ENCODE measurements at regions not wholly inside any gene's neighbourhood (a gene's known extent, or its start where the extent isn't known, plus 50 kb on each side); places are given as distances from the start of the nearest gene placed in this dataset.

GRCh38 chr5:35561396-35561795 lies 56.3 kb upstream of the SPEF2 start:
- H3K36me3 Mint-ChIP-seq: peaks cover 0 to 35% (median 4%) of the 10 kb centered on the region in 5 donors

GRCh38 chr5:35557748-35558147 lies 59.9 kb upstream of the SPEF2 start:
- no peak overlapping the region for H3K27ac Mint-ChIP-seq
- Histone ChIP-seq H3K4me3 (ENCODE audit: low read length) (no peak overlapping the region), H3K36me3 (ENCODE audit: control insufficient read depth in 2 of 3, insufficient read depth in 3 of 3, low read length in 3 of 3) (no peaks in the 10 kb centered on the region), H3K27me3 (ENCODE audit: control insufficient read depth in 2 of 2, insufficient read depth in 2 of 2, low read length in 2 of 2) (no peaks in the 10 kb centered on the region), H3K27ac (ENCODE audit: low read depth, low read length) (no peak overlapping the region), H3K4me1 (ENCODE audit: control insufficient read depth in 2 of 2, insufficient read depth in 2 of 2, low read length in 2 of 2) (no peaks in the 10 kb centered on the region), H3K9me3 (ENCODE audit: control insufficient read depth in 2 of 3, low read length in 3 of 3) (peaks cover 0 to 14% (median 0%) of the 10 kb centered on the region in 3 experiments)
- no peak for DNase-seq
- peaks cover 14 to 57% (median 31%) of the 10 kb centered on the region in 11 donors for H3K9me3 Mint-ChIP-seq
- POLR2A ChIA-PET: no interaction called here
- no peaks in the 10 kb centered on the region for H3K4me1 Mint-ChIP-seq
- intact Hi-C loops (cut with micrococcal nuclease): no loop called here
- ATAC-seq: no peak
- CTCF ChIA-PET: interaction anchor here (0.7 kb wide), 1 partner anchor 336 kb away, joined by 3 read pairs; no protein-coding TSS in a partner anchor
- peaks cover 0 to 20% (median 4%) of the 10 kb centered on the region in 5 donors for H3K36me3 Mint-ChIP-seq
- H3K4me3 Mint-ChIP-seq: no peak overlapping the region
- H3K27me3 Mint-ChIP-seq: peaks cover 2 to 16% (median 9%) of the 10 kb centered on the region in 5 donors

More at GRCh38 chr5:35561396-35561795, 56.3 kb upstream of the SPEF2 start:
- DNase-seq: no peak
- no peak overlapping the region for H3K4me3 ChIP-seq (ENCODE audit: low read length)
- H3K4me1 ChIP-seq (ENCODE audit: control insufficient read depth in 2 of 2, insufficient read depth in 2 of 2, low read length in 2 of 2): no peaks in the 10 kb centered on the region
- H3K36me3 ChIP-seq (ENCODE audit: control insufficient read depth in 2 of 3, insufficient read depth in 3 of 3, low read length in 3 of 3): no peaks in the 10 kb centered on the region
- peaks cover 0 to 23% (median 9%) of the 10 kb centered on the region in 5 donors for H3K27me3 Mint-ChIP-seq
- peaks cover 17 to 74% (median 45%) of the 10 kb centered on the region in 11 donors for H3K9me3 Mint-ChIP-seq
- no peak overlapping the region for H3K27ac Mint-ChIP-seq
- H3K27ac ChIP-seq (ENCODE audit: low read depth, low read length): no peak overlapping the region
- ATAC-seq: no peak
- intact Hi-C loops (cut with micrococcal nuclease): no loop called here
- peaks cover 0 to 22% (median 0%) of the 10 kb centered on the region in 3 experiments for H3K9me3 ChIP-seq (ENCODE audit: control insufficient read depth in 2 of 3, low read length in 3 of 3)
- ChIA-PET CTCF (no interaction called here), POLR2A (no interaction called here)
- H3K27me3 ChIP-seq (ENCODE audit: control insufficient read depth in 2 of 2, insufficient read depth in 2 of 2, low read length in 2 of 2): no peaks in the 10 kb centered on the region
- H3K4me1 Mint-ChIP-seq: no peaks in the 10 kb centered on the region
- H3K4me3 Mint-ChIP-seq: no peak overlapping the region

DNA sequence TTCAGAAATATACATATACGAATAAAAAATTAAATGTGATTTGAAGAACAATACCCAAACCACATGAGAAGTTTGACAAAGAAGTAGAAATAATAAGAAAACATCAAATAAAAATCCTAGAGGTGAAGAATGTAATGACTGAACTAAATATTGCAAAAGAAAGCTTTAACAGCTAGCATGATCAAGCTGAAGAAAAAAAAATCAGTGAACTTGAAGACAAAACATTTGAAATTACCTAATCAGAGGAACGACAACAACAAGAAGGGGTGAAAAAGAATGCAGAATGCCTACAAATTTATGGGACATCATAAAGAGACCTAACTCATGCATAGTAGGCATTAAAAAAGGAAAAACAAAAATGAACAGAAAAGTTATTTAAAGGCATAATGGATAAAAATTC lies 60.5 kb upstream of the SPEF2 start:
- peaks cover 0 to 14% (median 0%) of the 10 kb centered on the region in 3 experiments for H3K9me3 ChIP-seq (ENCODE audit: control insufficient read depth in 2 of 3, low read length in 3 of 3)
- Mint-ChIP-seq H3K4me3 (no peak overlapping the region), H3K9me3 (peaks cover 14 to 53% (median 26%) of the 10 kb centered on the region in 11 donors), H3K4me1 (no peaks in the 10 kb centered on the region), H3K36me3 (peaks cover 0 to 20% (median 4%) of the 10 kb centered on the region in 5 donors), H3K27me3 (peaks cover 2 to 16% (median 9%) of the 10 kb centered on the region in 5 donors), H3K27ac (no peak overlapping the region)
- H3K4me3 ChIP-seq (ENCODE audit: low read length): no peak overlapping the region
- H3K4me1 ChIP-seq (ENCODE audit: control insufficient read depth in 2 of 2, insufficient read depth in 2 of 2, low read length in 2 of 2): no peaks in the 10 kb centered on the region
- H3K36me3 ChIP-seq (ENCODE audit: control insufficient read depth in 2 of 3, insufficient read depth in 3 of 3, low read length in 3 of 3): no peaks in the 10 kb centered on the region
- POLR2A ChIA-PET: no interaction called here
- ATAC-seq (no peak), DNase-seq (no peak)
- H3K27me3 ChIP-seq (ENCODE audit: control insufficient read depth in 2 of 2, insufficient read depth in 2 of 2, low read length in 2 of 2): no peaks in the 10 kb centered on the region
- CTCF ChIA-PET: interaction anchor here (0.7 kb wide), 1 partner anchor 337 kb away, joined by 3 read pairs; no protein-coding TSS in a partner anchor
- no peak overlapping the region for H3K27ac ChIP-seq (ENCODE audit: low read depth, low read length)
- intact Hi-C loops (cut with micrococcal nuclease): no loop called here

DNA sequence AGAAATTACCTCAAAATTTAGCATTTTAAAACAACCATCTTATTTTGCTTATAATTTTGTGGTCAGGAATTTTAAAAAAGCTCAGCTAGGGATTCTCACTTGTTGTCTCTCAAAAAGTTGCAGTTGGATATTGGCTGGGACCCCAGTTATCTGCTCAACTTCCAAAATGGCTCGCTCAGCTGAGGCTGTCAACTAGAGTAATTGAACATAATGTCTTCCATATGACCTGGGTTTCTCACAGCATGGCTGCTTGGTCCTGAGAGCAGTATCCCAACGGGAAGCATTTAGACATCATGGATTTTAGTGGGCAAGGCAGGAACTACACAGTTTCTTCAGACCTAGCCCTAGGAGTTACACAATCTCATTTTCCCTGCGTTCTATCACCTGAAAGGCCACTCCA lies 63.6 kb upstream of the SPEF2 start:
- no peaks in the 10 kb centered on the region for H3K36me3 ChIP-seq (ENCODE audit: control insufficient read depth in 2 of 3, insufficient read depth in 3 of 3, low read length in 3 of 3)
- ATAC-seq (no peak), DNase-seq (no peak)
- H3K27me3 ChIP-seq (ENCODE audit: control insufficient read depth in 2 of 2, insufficient read depth in 2 of 2, low read length in 2 of 2): no peaks in the 10 kb centered on the region
- H3K27ac ChIP-seq (ENCODE audit: low read depth, low read length): no peak overlapping the region
- ChIA-PET CTCF (no interaction called here), POLR2A (no interaction called here)
- H3K9me3 ChIP-seq (ENCODE audit: control insufficient read depth in 2 of 3, low read length in 3 of 3): peaks cover 0 to 14% (median 0%) of the 10 kb centered on the region in 3 experiments
- Mint-ChIP-seq H3K4me3 (no peak overlapping the region), H3K4me1 (no peaks in the 10 kb centered on the region), H3K27me3 (peaks cover 0 to 12% (median 4%) of the 10 kb centered on the region in 5 donors), H3K9me3 (peaks cover 9 to 36% (median 22%) of the 10 kb centered on the region in 11 donors), H3K27ac (no peak overlapping the region), H3K36me3 (peaks cover 0 to 12% (median 4%) of the 10 kb centered on the region in 5 donors)
- no peak overlapping the region for H3K4me3 ChIP-seq (ENCODE audit: low read length)
- H3K4me1 ChIP-seq (ENCODE audit: control insufficient read depth in 2 of 2, insufficient read depth in 2 of 2, low read length in 2 of 2): no peaks in the 10 kb centered on the region
- intact Hi-C loops (cut with micrococcal nuclease): no loop called here

GRCh38 chr5:35545190-35545589 lies 72.5 kb upstream of the SPEF2 start:
- no peak overlapping the region for H3K27ac Mint-ChIP-seq
- H3K27me3 Mint-ChIP-seq: peaks cover 8 to 39% (median 22%) of the 10 kb centered on the region in 5 donors
- ChIA-PET CTCF (no interaction called here), POLR2A (no interaction called here)
- H3K36me3 Mint-ChIP-seq: no peaks in the 10 kb centered on the region
- H3K4me1 Mint-ChIP-seq: peaks cover 0 to 8% (median 5%) of the 10 kb centered on the region in 7 donors
- ATAC-seq (no peak), DNase-seq (no peak)
- intact Hi-C loops (cut with micrococcal nuclease): no loop called here
- H3K36me3 ChIP-seq (ENCODE audit: control insufficient read depth in 2 of 3, insufficient read depth in 3 of 3, low read length in 3 of 3): no peaks in the 10 kb centered on the region
- no peaks in the 10 kb centered on the region for H3K4me1 ChIP-seq (ENCODE audit: control insufficient read depth in 2 of 2, insufficient read depth in 2 of 2, low read length in 2 of 2)
- H3K4me3 ChIP-seq (ENCODE audit: low read length): no peak overlapping the region
- H3K27ac ChIP-seq (ENCODE audit: low read depth, low read length): no peak overlapping the region
- no peaks in the 10 kb centered on the region for H3K27me3 ChIP-seq (ENCODE audit: control insufficient read depth in 2 of 2, insufficient read depth in 2 of 2, low read length in 2 of 2)
- H3K9me3 ChIP-seq (ENCODE audit: control insufficient read depth in 2 of 3, low read length in 3 of 3): no peaks in the 10 kb centered on the region
- peaks cover 0 to 13% (median 3%) of the 10 kb centered on the region in 11 donors for H3K9me3 Mint-ChIP-seq
- H3K4me3 Mint-ChIP-seq: peak overlapping the region in 3 of 10 donors; percentile 7 to 20 (median 13)

- H3K4me1 Mint-ChIP-seq: peaks cover 0 to 8% (median 5%) of the 10 kb centered on the region in 7 donors
- ATAC-seq (no peak), DNase-seq (no peak)
These were observed 74.3 kb upstream of the SPEF2 start for GRCh38 chr5:35543408-35543807.

DNA sequence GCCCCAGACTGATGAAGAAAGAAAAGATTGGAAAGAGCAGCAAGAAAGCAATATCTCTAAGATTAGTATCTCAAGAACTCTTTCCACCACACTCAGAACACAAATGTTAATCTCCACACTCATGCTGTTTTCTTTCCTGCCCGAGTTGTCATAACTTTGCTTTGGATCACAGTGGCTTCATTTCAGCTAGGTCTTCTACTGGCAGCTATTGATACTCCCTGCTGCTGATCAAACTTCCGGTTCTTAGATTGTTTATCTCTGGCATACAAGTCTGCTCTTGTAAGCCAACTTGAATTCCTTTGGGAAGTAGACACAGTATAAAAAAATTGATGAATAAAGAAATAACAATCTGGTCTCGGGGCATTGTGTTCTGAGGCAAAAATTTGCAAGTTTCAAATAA lies 77.7 kb upstream of the SPEF2 start:
- DNase-seq: no peak

More at GRCh38 chr5:35543408-35543807, 74.3 kb upstream of the SPEF2 start:
- H3K4me1 ChIP-seq (ENCODE audit: control insufficient read depth in 2 of 2, insufficient read depth in 2 of 2, low read length in 2 of 2): no peaks in the 10 kb centered on the region
- H3K27ac Mint-ChIP-seq: no peak overlapping the region
- H3K9me3 Mint-ChIP-seq: peaks cover 0 to 13% (median 3%) of the 10 kb centered on the region in 11 donors
- no peak overlapping the region for H3K4me3 Mint-ChIP-seq
- POLR2A ChIA-PET: no interaction called here
- CTCF ChIA-PET: no interaction called here
- no peaks in the 10 kb centered on the region for H3K36me3 Mint-ChIP-seq
- no peaks in the 10 kb centered on the region for H3K9me3 ChIP-seq (ENCODE audit: control insufficient read depth in 2 of 3, low read length in 3 of 3)
- H3K27me3 Mint-ChIP-seq: peaks cover 8 to 39% (median 22%) of the 10 kb centered on the region in 5 donors
- H3K27ac ChIP-seq (ENCODE audit: low read depth, low read length): no peak overlapping the region
- no peak overlapping the region for H3K4me3 ChIP-seq (ENCODE audit: low read length)
- intact Hi-C loops (cut with micrococcal nuclease): no loop called here
- H3K27me3 ChIP-seq (ENCODE audit: control insufficient read depth in 2 of 2, insufficient read depth in 2 of 2, low read length in 2 of 2): no peaks in the 10 kb centered on the region
- H3K36me3 ChIP-seq (ENCODE audit: control insufficient read depth in 2 of 3, insufficient read depth in 3 of 3, low read length in 3 of 3): no peaks in the 10 kb centered on the region

More for the DNA sequence above, 77.7 kb upstream of the SPEF2 start:
- ChIA-PET POLR2A (no interaction called here), CTCF (no interaction called here)
- Histone ChIP-seq H3K4me1 (ENCODE audit: control insufficient read depth in 2 of 2, insufficient read depth in 2 of 2, low read length in 2 of 2) (no peaks in the 10 kb centered on the region), H3K9me3 (ENCODE audit: control insufficient read depth in 2 of 3, low read length in 3 of 3) (no peaks in the 10 kb centered on the region), H3K27me3 (ENCODE audit: control insufficient read depth in 2 of 2, insufficient read depth in 2 of 2, low read length in 2 of 2) (peaks cover 0 to 4% of the 10 kb centered on the region in 2 donors), H3K36me3 (ENCODE audit: control insufficient read depth in 2 of 3, insufficient read depth in 3 of 3, low read length in 3 of 3) (no peaks in the 10 kb centered on the region), H3K4me3 (ENCODE audit: low read length) (no peak overlapping the region), H3K27ac (ENCODE audit: low read depth, low read length) (no peak overlapping the region)
- Mint-ChIP-seq H3K4me3 (no peak overlapping the region), H3K4me1 (no peaks in the 10 kb centered on the region), H3K27me3 (peaks cover 0 to 22% (median 14%) of the 10 kb centered on the region in 5 donors), H3K9me3 (peaks cover 0 to 13% (median 3%) of the 10 kb centered on the region in 11 donors), H3K27ac (no peak overlapping the region), H3K36me3 (no peaks in the 10 kb centered on the region)
- intact Hi-C loops (cut with micrococcal nuclease): no loop called here
- ATAC-seq: no peak
